Large intestine (tissue), 3 donors: ENCODE measurements at regions not wholly inside any gene's neighbourhood (a gene's known extent, or its start where the extent isn't known, plus 50 kb on each side); places are given as distances from the start of the nearest gene placed in this dataset.
A peak's percentile ranks its signal among the peaks of the same experiment; 100 is the strongest.
"Not testable (repeated sequence)": the region's sequence is repeated elsewhere in the genome, so short reads cannot be mapped to it uniquely, and the experiment has no call there.

ENCODE experiments used
- DNase-seq, 2 donors: peaks; one replicate each; pipeline versions ENCODE4 v3.0.0 to v3.0.0-alpha.2; 2013
- H3K27ac ChIP-seq: one replicate; pipeline ENCODE4 v1.5.1; 2013; ENCODE audit warnings: low read length
- H3K27me3 ChIP-seq: 2 replicates; pipeline ENCODE4 v1.6.1; 2013; ENCODE audit warnings: low read length; ENCODE audit not compliant: control insufficient read depth, insufficient read depth
- H3K36me3 ChIP-seq: 2 replicates; pipeline ENCODE4 v1.6.1; 2013; ENCODE audit warnings: low read length; ENCODE audit not compliant: control insufficient read depth, insufficient read depth
- H3K4me1 ChIP-seq: one replicate; pipeline ENCODE4 v1.6.1; 2013; ENCODE audit warnings: low read length; ENCODE audit not compliant: control insufficient read depth, insufficient read depth
- H3K4me3 ChIP-seq: one replicate; pipeline ENCODE4 v1.5.1; 2013; ENCODE audit warnings: low read length
- H3K9me3 ChIP-seq: one replicate; pipeline ENCODE4 v1.6.1; 2013; ENCODE audit warnings: mild to moderate bottlenecking, low read depth, low read length, moderate library complexity; ENCODE audit not compliant: control insufficient read depth
- WGBS: methylation state at CpG from one replicate; pipeline ENCODE4 v1.1.5; 2013; ENCODE audit warnings: low lambda C conversion rate; ENCODE audit not compliant: insufficient coverage; 5-methylcytosine and 5-hydroxymethylcytosine counted together

DNA sequence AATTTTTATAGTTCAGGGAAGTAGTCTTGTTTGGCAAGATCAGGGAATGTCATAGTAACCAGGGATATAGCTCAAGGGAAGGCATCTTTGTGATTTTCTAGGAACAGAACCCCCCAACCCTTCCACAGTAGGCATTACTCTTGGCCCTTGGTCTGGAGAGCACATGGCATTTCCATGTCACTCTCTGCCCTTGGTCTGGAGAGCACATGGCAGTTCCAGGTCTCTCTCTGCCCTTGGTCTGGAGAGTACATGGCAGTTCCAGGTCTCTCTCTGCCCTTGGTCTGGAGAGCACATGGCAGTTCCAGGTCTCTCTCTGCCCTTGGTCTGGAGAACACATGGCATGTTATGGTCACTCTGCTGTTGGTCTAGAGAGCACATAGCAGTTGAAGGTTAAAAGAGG lies 297.2 kb upstream of the STEAP1 start:
- not testable (repeated sequence) for H3K36me3 ChIP-seq, H3K4me3 ChIP-seq, H3K27ac ChIP-seq

DNA sequence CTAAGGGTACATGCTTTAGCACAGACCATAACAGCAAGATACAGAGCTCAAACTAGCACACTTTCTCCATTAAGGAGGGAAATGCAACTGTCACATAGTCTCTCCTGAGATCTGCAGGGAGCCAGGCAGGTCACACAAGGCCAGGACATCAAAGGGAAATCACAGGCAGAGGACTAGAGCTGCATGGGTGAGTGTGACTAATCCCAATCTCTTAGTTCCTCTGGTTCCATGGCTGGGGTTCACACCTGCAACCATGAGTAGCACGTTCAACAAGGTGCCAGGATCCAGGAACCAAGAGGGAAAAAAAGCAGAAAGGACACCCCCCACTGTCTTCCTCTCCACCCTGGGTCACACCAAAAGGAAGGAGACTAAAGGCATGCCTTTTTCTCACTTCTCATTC lies 296.5 kb upstream of the STEAP1 start:
- no peak for DNase-seq
- no peak overlapping the region for H3K4me3 ChIP-seq
- no peak overlapping the region for H3K27ac ChIP-seq
- H3K27me3 ChIP-seq, result no peaks in the 10 kb centered on the region
- H3K36me3 ChIP-seq, result no peaks in the 10 kb centered on the region
- no peaks in the 10 kb centered on the region for H3K9me3 ChIP-seq
- WGBS, result 100% methylated on average over 1 of the region's 1 CpG
- no peaks in the 10 kb centered on the region for H3K4me1 ChIP-seq

More for the DNA sequence above, 297.2 kb upstream of the STEAP1 start:
- not testable (repeated sequence) for H3K9me3 ChIP-seq, H3K4me1 ChIP-seq, H3K27me3 ChIP-seq, DNase-seq

DNA sequence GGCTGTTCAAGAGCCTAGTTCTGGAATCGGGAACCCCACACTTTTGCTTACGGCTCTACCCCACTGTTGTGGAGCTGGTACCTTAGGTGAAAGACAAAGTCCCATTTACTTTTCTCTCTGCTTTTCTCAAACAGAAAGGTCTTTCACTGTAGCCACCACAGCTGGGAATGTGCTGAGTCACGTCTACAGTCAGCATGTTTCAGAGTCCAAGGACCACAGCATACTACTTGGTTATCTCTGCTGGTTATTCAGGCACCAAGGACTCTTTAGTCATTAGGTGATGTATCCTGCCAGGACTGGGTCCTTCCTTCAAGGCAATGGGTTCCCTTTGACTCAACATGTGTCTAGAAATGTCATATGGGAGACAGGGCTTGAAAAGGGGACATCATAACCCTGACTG lies 266.8 kb upstream of the STEAP1 start:
- no peaks in the 10 kb centered on the region for H3K9me3 ChIP-seq
- no peaks in the 10 kb centered on the region for H3K27me3 ChIP-seq
- peak overlapping the region; percentile 8 for H3K27ac ChIP-seq
- no CpG with 5 or more reads among the region's 3 CpGs for WGBS
- H3K36me3 ChIP-seq, result no peaks in the 10 kb centered on the region
- DNase-seq, result peak; percentile 65 to 87
- no peak overlapping the region for H3K4me3 ChIP-seq
- H3K4me1 ChIP-seq, result peaks cover 4% of the 10 kb centered on the region

DNA sequence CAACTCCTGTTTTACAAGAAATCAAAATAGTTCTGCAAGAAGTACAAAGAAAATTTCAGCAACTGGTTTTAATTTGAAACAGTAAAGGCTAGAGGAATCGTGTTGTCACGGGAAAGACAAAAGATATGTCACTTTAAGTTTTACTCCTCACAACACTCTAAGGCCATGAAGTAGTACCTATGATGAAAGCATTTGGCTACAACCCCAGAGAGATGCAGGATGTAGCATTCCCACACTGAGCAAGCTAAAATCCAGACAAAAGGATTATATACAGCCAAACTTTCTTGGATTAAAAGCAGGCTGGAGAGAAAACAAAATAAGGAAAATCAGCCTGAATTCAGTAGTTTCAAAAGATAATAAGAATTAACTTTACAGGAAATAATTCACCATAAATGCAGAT lies 245.5 kb upstream of the STEAP1 start:
- Histone ChIP-seq H3K27ac (no peak overlapping the region), H3K4me1 (no peaks in the 10 kb centered on the region), H3K27me3 (no peaks in the 10 kb centered on the region), H3K4me3 (no peak overlapping the region), H3K36me3 (no peaks in the 10 kb centered on the region), H3K9me3 (no peaks in the 10 kb centered on the region)
- no peak for DNase-seq
- 81% methylated on average over 2 of the region's 2 CpGs for WGBS

- 20% methylated on average over 1 of the region's 2 CpGs for WGBS
- Histone ChIP-seq H3K4me3 (no peak overlapping the region), H3K36me3 (no peaks in the 10 kb centered on the region), H3K27ac (no peak overlapping the region), H3K9me3 (no peaks in the 10 kb centered on the region), H3K27me3 (no peaks in the 10 kb centered on the region), H3K4me1 (no peaks in the 10 kb centered on the region)
- DNase-seq, result no peak
Observed at GRCh38 chr7:89914711-89915110, 239.6 kb upstream of the STEAP1 start.

- H3K36me3 ChIP-seq, result no peaks in the 10 kb centered on the region
- H3K27me3 ChIP-seq, result no peaks in the 10 kb centered on the region
- H3K4me3 ChIP-seq, result no peak overlapping the region
- DNase-seq, result no peak
- no peak overlapping the region for H3K27ac ChIP-seq
- H3K9me3 ChIP-seq, result no peaks in the 10 kb centered on the region
- H3K4me1 ChIP-seq, result no peaks in the 10 kb centered on the region
- WGBS, result no CpG with 5 or more reads among the region's 2 CpGs
Observed at GRCh38 chr7:89926194-89926593, 228.1 kb upstream of the STEAP1 start.

GRCh38 chr7:89926701-89927100 lies 227.6 kb upstream of the STEAP1 start:
- Histone ChIP-seq H3K9me3 (no peaks in the 10 kb centered on the region), H3K4me1 (no peaks in the 10 kb centered on the region), H3K4me3 (no peak overlapping the region), H3K36me3 (no peaks in the 10 kb centered on the region), H3K27ac (no peak overlapping the region), H3K27me3 (no peaks in the 10 kb centered on the region)
- DNase-seq, result no peak
- WGBS, result 83% methylated on average over 1 of the region's 6 CpGs

GRCh38 chr7:89927762-89928161 lies 226.5 kb upstream of the STEAP1 start:
- H3K36me3 ChIP-seq, result no peaks in the 10 kb centered on the region
- no CpG with 5 or more reads among the region's 1 CpG for WGBS
- H3K9me3 ChIP-seq, result no peaks in the 10 kb centered on the region
- H3K4me3 ChIP-seq, result no peak overlapping the region
- no peak overlapping the region for H3K27ac ChIP-seq
- H3K27me3 ChIP-seq, result no peaks in the 10 kb centered on the region
- no peaks in the 10 kb centered on the region for H3K4me1 ChIP-seq
- DNase-seq, result no peak

GRCh38 chr7:89928451-89928850 lies 225.8 kb upstream of the STEAP1 start:
- DNase-seq, result no peak
- no CpG with 5 or more reads among the region's 1 CpG for WGBS
- H3K4me1 ChIP-seq, result peaks cover under 1% of the 10 kb centered on the region
- H3K36me3 ChIP-seq, result no peaks in the 10 kb centered on the region
- H3K9me3 ChIP-seq, result no peaks in the 10 kb centered on the region
- H3K27ac ChIP-seq, result no peak overlapping the region
- no peaks in the 10 kb centered on the region for H3K27me3 ChIP-seq
- H3K4me3 ChIP-seq, result no peak overlapping the region

DNA sequence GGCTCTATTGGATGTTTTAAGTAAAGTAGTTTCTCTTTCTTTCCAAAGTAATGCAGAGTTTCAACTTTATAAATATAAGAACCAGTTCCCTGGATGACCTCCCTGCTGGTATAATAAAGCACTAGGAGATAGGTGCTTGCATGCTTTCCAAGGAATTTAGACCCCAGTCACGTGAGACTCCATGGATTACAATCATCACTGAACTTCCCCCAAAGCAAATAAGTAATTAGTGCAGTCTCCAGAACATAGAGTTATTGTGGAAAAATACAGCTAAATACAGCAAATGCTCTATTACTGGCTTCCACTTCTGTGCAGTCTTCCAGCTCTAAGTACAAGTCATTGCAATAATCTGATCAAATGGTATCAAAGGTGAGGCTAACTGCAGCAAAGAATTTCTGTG lies 220.2 kb upstream of the STEAP1 start:
- H3K4me1 ChIP-seq, result peaks cover 14% of the 10 kb centered on the region
- no peaks in the 10 kb centered on the region for H3K27me3 ChIP-seq
- DNase-seq, result peak; percentile 45 to 73
- H3K9me3 ChIP-seq, result no peaks in the 10 kb centered on the region
- peak overlapping the region; percentile 10 for H3K27ac ChIP-seq
- H3K36me3 ChIP-seq, result no peaks in the 10 kb centered on the region
- H3K4me3 ChIP-seq, result no peak overlapping the region
- no CpG with 5 or more reads among the region's 1 CpG for WGBS

GRCh38 chr7:89943525-89944050 lies 210.7 kb upstream of the STEAP1 start:
- Histone ChIP-seq H3K27ac (no peak overlapping the region), H3K4me3 (no peak overlapping the region), H3K27me3 (no peaks in the 10 kb centered on the region), H3K9me3 (no peaks in the 10 kb centered on the region), H3K36me3 (no peaks in the 10 kb centered on the region), H3K4me1 (no peaks in the 10 kb centered on the region)
- no peak for DNase-seq
- 67% methylated on average over 1 of the region's 3 CpGs for WGBS
